ENCODE measurements at regions not wholly inside any gene's neighbourhood (a gene's known extent, or its start where the extent isn't known, plus 50 kb on each side); places are given as distances from the start of the nearest gene placed in this dataset.

DNA sequence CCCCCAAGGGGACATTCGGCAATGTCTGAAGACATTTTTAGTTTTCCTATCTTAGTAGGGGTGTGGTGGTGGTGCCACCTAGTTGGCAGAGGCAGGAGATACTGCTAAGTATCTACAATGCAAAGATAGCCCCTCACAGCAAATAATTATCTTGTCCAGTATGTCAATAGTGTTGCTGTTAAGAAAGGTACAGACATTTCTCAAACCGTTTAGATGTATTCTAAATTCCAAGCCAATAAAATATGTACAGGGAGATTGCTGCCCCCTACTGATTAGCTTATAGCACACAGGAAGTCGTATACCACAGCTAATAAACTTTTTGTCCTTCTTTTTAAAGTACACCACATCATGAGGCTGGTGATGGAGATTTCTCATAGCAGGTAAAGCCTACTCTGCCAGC lies 260.5 kb downstream of the TMA16 start:
- no peak for DNase-seq (ENCODE audit: extremely low read depth, low read depth)

DNA sequence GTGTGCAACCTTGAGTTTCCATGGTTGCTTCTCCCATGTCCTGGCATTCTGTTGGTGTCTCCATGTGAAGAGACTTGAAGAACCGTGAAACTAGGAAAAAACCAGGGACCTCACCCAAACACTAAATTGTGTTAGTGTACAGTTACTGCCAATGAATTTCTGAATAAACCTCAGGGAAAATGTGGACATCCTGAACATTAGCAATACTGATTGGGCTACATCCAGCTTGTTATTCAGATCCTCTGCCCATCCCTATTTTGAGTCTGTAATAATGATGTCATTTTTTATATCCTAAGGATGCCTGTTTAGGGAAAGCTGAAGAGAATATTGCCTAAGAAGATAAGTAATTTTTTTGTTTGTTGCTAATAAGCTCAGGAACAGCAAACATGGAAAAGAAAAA lies 262.7 kb downstream of the TMA16 start:
- no peak for DNase-seq (ENCODE audit: extremely low read depth, low read depth)

DNA sequence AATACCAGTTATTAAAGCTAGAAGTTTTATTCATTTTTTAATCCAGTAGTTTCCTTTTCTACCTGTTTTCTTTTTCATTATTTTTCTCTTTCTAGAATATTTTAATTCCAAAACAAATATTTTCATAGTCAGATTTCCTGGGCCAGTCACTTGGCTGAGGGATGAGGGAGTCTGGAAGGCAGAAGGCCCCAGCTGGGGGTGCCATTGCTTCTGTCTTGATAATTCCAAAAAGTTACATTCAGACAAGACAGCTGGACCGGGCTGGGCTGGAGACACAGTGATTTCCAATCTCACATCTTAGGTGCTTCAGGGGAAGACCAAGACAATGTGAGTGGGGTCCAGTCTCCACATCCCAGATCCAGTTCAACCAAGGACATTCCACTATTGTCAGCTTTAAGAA lies 263.5 kb downstream of the TMA16 start:
- DNase-seq (ENCODE audit: extremely low read depth, low read depth): no peak

DNA sequence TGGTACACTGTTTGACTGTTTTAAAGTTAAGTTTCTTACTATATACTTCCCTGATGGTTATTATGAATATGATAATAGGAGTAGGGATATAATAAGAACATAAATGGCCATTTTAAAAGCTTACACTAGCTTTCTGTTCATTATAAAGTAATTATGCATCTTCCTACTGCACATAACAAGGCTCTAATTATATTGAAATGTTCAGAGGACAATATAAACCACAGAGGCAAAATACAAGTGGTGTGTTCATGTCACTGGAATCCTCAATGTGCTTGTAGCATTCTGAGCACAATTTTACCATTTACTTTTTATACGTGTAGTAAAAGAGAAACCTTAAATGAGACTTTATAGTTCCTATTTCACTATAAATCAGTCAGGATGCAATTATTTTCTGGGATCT lies 268.3 kb downstream of the TMA16 start:
- DNase-seq (ENCODE audit: extremely low read depth, low read depth): no peak

DNA sequence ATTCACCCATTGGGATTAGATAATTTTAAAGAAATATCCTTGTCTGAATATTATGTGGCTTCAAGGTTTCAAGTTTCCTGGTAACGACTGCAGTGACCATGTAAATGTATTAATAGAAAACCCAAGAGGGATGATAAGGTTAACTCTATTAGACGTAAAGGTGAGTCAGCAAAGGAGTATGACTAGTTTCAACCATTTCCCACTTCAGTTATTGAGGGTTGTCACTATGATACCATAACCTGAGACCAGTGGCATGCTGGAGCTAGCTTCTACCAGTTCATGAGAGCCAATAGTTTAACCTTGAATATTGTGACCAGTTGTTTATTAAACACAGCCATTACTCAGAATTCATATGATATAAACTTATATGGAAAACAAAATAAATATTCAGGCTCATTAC lies 270.1 kb downstream of the TMA16 start:
- DNase-seq (ENCODE audit: extremely low read depth, low read depth): no peak

DNA sequence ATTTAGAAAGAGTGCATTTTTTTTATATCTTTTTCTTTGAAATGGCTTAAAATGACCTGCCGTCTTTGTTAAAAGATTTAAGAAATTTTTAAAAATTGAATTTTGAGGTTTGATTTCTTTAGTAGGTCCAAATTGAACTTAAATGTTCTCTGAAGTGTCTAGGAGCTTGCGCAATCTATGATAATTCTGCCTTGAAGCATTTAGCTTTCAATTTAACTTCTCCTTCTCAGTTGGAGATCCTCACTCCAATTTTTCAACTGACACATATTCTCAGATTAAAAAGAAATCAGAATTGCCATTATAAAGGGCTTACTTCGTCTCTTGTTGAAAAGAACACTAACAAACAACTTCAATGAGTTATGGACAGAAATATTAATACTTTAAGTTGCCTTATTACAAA lies 273.5 kb downstream of the TMA16 start:
- DNase-seq (ENCODE audit: extremely low read depth, low read depth): no peak

DNA sequence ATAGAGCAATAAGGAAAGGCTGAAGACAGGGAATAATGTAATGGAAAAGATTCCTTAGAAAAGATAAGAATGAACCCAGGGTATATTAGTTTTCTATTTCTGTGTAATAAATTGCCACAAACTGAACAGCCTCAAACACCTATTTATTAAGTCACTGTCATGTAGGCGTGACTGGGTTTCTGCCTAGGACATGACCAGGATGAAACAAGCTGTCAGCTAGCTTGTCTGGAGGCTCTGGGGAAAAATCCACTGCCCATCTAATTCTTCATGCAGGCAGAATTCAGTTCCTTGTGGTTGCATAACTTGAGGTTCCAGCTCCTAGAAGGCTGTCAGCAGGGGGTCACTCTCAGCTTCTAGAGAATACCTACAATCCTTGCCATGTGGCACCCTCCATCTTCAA lies 277.7 kb downstream of the TMA16 start:
- no peak for DNase-seq (ENCODE audit: extremely low read depth, low read depth)

DNA sequence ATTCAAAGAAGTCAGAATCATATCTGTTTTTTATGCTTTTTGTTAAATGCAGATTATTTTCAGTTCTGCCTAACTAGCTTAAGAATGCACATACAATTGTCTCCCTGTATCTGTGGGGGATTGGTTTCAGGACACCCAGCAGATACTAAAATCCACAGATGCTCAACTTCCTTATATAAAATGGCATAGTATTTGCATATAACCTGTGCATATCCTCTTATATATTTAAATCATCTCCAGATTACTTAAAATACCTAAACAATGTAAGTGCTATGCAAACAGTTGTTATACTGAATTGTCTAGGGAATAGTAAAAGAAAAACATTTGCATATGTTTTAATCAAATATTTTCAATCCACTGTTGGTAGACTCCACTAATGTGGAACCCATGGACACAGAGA lies 279.4 kb downstream of the TMA16 start:
- DNase-seq (ENCODE audit: extremely low read depth, low read depth): no peak

DNA sequence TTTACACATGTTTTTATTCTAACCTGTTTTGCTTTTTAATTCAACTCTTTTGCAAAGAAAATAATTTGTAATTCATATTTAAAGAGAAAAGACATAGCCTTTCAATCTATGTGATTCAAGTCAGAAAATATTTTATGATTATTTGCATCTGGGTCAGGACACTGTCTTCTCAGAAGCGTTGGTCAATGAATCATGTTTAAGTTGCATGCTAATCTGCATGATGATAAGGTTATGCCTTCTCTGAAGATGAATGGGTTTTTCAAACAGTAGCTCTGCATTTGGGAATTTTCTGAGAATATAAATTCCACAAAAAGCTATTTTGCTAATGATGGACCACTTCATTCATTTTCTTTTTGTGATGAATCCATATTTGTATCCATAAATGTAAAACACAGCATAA lies 282.5 kb downstream of the TMA16 start:
- no peak for DNase-seq (ENCODE audit: extremely low read depth, low read depth)

DNA sequence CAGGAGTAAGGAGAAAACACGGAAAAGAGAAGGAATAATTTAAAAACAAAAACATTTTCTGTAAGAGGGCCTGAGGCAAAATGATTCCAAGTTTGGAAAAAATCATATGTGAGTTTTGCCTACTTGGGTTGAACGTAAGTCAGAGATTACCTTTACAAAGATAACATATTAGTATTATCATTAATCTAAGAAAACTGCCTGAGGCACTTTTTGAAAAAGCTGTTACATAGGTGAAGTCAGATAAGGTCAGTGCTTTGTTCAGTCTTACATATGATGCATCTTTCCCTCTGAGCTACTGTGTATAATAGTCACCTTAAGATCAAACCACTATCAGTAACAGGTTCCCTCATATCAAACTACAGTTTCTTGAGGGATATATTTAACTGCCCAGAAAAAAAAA lies 287.2 kb downstream of the TMA16 start:
- DNase-seq (ENCODE audit: extremely low read depth, low read depth): no peak

DNA sequence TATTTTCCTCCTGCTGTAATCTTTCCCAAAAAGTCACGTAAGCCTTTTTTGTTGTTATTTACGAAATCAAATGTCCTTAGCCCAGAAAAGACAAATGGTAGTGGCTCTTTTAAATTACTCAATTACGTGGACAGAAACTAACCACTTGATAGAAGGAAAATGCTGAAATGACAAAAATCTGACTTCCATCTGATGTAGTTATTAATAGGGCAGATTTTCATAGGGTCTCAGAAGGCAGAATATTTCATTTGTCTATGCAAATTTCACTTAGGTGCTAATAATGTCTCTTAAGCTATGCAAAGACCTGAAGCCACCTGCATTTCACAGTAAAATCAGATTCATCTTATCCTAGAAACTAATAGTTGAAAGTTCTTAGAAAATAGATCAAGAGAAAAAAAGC lies 295.7 kb downstream of the TMA16 start:
- DNase-seq (ENCODE audit: extremely low read depth, low read depth): no peak

DNA sequence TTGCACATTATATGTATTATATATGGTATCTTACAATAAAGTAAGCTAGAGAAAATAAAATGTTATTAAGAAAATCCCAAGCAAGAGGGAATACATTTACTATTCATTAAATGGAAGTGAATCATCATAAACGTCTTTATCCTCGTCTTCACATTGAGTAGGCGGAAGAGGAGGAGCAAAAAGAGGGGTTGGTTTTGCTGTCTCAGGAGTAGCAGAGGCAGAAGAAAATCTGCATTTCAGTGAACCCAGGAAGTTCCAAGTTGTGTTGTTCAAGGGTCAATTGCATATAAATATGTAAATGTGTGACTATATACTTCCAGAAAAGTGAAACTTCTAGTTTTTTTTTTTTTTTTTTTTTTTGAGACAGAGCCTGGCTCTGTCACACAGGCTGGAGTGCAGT lies 301.4 kb downstream of the TMA16 start:
- DNase-seq (ENCODE audit: extremely low read depth, low read depth): no peak

DNA sequence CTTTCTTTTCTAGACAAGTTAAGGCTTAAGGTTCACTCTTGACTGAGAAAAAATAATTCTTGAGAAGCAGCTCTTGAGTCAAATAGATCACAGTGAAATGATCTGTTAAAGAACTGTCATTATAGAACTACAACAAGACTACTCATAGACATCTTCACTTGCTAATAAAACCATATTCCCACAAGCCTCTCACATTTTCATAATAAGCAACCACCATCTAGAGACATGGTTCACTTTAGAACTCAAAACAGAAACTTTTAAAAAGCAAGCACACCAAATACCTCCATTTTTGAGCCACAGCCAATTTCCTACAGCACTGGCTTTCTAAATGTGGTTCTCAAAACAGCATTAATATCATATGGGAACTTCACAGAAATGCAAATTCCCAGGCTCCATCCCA lies 309.5 kb downstream of the TMA16 start:
- no peak for DNase-seq (ENCODE audit: extremely low read depth, low read depth)

DNA sequence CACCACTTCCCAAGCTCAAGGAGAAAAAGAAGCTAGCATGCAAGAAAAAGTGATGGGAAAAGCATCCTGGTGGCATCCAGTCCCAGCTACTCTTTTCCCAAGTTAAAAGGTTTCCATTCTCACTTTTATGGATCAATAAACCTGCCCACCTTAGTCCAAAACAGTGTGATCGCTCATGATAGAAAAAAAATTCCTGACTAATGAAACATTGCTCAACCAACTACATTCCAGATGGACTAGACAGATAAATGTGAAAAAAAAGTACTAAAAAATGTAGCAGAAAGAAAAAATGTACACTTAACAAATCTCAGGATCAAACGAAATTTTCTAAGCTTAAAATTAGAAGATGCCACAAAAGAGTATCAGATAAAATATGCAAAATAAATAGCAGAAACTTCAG lies 312.2 kb downstream of the TMA16 start:
- no peak for DNase-seq (ENCODE audit: extremely low read depth, low read depth)

DNA sequence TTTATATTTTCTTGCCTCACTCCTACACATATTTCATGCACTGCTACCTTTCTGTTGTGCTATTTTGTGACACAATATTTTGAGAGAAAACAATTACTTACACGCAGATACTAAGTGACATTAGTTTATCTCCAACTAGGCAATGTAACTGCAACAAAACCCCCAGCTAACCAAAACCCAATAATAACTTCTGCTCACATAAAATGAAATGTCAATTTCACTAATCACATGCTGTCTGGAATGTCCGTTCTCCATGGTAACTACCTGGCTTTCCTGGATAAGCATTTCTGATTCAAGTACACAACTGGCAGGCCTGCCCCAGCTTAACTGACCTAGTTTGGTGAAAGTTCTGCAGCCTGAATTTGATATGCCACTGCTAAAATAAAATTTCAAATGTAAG lies 313.5 kb downstream of the TMA16 start:
- no peak for DNase-seq (ENCODE audit: extremely low read depth, low read depth)

DNA sequence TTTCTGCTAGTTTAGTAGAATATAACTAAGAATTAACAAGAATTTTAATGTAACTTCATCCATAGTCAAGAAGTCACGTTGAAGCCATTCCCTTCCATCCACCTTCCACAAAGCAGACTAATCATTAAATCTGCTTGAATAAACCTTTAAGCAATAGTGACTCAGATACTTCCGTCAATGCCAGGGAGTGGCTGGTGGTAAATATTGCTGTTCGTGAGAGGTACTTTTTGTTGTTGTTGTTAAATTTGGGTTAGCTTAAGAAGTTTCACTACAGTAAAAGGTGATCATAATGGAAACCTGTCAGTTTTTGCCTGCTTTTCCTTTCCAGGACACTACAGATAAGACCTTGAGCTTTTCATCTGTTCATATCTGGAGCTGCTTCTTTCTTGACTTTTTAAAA lies 316.3 kb downstream of the TMA16 start:
- peak; percentile 28 for DNase-seq (ENCODE audit: extremely low read depth, low read depth)

DNA sequence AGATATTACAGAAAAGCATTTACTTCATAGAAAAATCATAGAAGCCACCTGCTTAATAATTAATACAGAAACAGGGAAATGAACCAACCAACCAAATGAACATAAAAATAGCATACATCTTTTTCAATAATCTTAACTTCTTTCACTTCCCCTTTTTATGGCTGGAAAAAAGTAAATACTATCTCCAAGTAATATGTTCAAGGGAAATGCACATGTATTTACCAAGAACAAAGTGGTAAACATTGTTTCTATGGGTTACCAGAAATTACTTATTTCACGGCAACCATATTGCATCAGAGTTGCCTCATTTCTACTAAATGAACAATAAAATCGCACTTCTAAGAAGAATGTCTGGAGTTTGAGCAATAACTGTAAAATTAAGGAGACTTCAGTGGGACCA lies 321.3 kb downstream of the TMA16 start:
- no peak for DNase-seq (ENCODE audit: extremely low read depth, low read depth)

DNA sequence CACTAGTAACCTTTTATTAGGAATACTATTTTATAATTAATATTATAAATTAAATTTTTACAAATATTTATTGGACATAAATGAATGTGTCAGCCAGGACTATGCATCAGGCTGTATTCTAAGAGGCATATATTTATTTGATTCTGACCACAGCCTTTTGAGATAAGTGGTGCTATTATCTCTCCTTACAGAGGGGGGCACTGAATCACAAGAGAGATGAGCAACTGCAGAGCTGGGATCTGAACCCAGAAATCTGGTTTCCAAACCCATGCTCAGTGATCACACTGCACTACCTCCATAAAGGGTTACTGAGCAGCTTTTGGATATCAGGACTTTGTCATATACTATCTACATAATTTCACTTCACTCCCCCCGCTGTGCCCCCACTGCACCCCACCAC lies 322.0 kb downstream of the TMA16 start:
- peak; percentile 11 for DNase-seq (ENCODE audit: extremely low read depth, low read depth)

DNA sequence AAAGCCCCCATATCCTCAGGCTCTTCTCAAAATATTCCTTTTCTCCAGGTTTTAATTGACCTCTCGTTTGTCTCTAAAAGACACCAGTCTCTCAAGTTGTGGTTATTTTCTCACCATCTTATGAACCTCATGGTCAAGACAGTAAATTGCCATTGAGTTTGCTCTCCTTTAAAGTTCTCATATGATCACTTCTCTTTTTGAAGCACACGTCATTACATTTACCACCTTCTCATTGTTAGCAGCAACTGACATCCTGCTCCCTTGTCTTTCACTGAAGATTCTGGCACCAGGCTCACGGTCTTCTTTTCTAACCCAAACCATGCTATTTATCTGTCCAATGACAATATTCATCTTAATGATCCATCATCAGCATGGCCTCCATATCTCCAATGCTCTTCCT lies 324.2 kb downstream of the TMA16 start:
- no peak for DNase-seq (ENCODE audit: extremely low read depth, low read depth)

DNA sequence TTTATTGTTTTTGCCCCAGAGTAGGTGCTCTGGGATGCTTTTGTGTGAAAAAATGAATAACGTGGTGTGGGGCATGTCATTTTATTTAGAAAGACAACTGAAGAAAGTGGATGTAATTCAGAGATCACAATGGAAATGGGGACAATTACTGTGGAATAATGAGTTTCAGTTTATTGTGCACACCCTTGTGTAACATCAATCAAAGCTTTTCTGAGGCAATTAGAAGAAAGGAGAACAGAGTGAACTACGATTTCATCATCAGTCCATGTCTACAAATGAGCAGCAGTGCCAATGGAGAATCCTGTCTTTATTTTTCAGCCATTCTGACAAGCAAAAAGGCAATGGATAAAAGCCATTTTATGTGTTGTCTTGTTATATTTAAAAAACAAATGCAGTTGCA lies 339.2 kb downstream of the TMA16 start:
- no peak for DNase-seq (ENCODE audit: extremely low read depth, low read depth)

DNA sequence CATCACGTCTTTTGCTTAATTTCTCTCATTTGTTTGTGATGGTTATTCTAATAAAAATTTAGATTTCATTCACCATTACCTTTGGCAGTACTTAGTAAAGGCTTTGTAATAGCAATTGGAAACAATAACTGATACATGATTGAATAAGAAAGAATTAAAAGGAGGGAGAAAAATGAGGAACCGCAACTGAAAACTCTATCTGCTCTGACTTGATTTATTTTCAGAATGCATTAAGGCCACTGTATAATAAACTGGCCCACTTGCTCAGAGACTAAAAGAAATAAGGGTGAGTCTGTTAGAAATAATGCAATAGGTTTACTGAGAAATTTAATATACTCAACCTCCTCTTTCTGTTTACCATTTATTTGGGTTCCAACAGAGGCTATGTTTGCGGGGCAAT lies 351.5 kb downstream of the TMA16 start:
- DNase-seq (ENCODE audit: extremely low read depth, low read depth): no peak

DNA sequence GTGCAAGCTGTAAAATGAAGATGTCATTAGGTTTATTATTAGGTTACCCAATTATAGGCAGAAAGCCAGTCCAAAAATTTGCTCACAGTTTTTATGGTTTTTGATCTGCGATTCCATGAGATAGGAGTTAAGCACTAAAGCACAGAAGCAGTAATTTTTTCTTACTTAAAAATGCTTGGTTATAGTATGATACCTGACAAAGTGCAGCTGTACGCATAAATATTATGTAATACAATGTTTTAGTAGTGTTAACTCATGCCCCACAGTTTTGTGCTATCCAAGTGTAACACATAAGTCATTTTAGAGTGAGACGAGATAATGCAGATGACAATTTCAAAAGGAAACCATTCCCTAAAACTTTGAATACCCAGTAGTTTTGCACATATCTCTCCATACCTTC lies 357.8 kb downstream of the TMA16 start:
- DNase-seq (ENCODE audit: extremely low read depth, low read depth): no peak

DNA sequence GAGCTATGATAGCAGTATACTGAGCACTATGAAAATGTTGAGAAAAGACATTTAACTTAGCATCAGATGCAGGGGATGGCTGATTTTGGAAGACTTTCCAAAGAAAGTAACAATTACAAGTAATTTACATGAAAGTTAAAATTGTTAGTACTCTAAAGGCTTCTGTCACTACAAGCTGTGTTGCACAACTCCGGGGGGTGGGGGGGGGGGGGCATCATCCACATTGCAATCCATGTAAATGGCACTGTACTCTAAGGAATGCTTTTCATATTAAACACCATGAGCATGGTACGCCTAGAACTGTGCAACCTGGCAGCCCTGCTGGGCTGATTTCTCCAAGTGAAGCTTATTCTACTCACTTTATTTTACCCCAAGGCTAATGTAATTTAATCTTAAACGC lies 363.4 kb downstream of the TMA16 start:
- DNase-seq (ENCODE audit: extremely low read depth, low read depth): no peak

DNA sequence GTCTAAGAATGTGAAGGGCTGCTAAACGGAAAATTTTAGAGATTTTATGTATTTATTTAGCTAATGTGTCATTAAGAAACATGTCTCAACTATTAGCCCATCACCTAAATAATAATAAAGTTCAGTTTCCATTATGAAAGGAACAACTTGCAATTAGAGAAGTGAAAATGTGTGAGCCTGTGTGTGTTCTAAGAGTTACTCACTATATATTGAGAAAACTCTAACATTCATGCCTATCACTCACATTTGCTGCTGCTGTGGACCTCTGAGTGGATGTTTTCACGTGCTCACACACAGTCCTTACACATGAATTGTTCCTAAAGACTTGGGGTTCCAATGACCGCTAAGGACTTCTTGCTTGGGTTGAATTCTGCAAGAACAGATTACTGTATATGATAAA lies 364.0 kb downstream of the TMA16 start:
- no peak for DNase-seq (ENCODE audit: extremely low read depth, low read depth)

All from NCI-H460 (cell line).